Mesodermal cell (in vitro differentiated cells): ENCODE measurements at regions not wholly inside any gene's neighbourhood (a gene's known extent, or its start where the extent isn't known, plus 50 kb on each side); places are given as distances from the start of the nearest gene placed in this dataset.

ENCODE experiments used
- H3K27ac ChIP-seq: 2 replicates; pipeline ENCODE4 v1.7.0; 2013; ENCODE audit warnings: mild to moderate bottlenecking, low read depth, low read length, moderate library complexity; ENCODE audit not compliant: severe bottlenecking
- H3K36me3 ChIP-seq: 2 replicates; pipeline ENCODE4 v1.7.1; 2013; ENCODE audit warnings: mild to moderate bottlenecking, low read length, moderate library complexity; ENCODE audit not compliant: control insufficient read depth, insufficient read depth
- H3K4me1 ChIP-seq: one replicate; pipeline ENCODE4 v1.7.1; 2013; ENCODE audit warnings: mild to moderate bottlenecking, low read length; ENCODE audit not compliant: insufficient read depth, control insufficient read depth, poor library complexity, severe bottlenecking
- H3K4me3 ChIP-seq: 2 replicates; pipeline ENCODE4 v1.7.0; 2013; ENCODE audit warnings: low read length, control low read depth, mild to moderate bottlenecking; ENCODE audit not compliant: insufficient read depth, poor library complexity, severe bottlenecking; ENCODE audit errors: extremely low read depth
- H3K9me3 ChIP-seq: 2 replicates; pipeline ENCODE4 v1.7.1; 2013; ENCODE audit warnings: mild to moderate bottlenecking, low read length, moderate library complexity; ENCODE audit not compliant: control insufficient read depth
- WGBS, 2 experiments: methylation state at CpG; one replicate each; pipeline ENCODE4 v1.1.5; 2013; ENCODE audit warnings: missing lambda C conversion rate in 2 of 2; ENCODE audit not compliant: insufficient coverage in 2 of 2; 5-methylcytosine and 5-hydroxymethylcytosine counted together

GRCh38 chr10:90988024-90988423 is 67.1 kb upstream of the ANKRD1 start:
- Histone ChIP-seq H3K4me1 (no peaks in the 10 kb centered on the region), H3K9me3 (no peaks in the 10 kb centered on the region), H3K27ac (no peak overlapping the region), H3K36me3 (no peaks in the 10 kb centered on the region), H3K4me3 (no peak overlapping the region)
- 100% methylated on average over 1 of the region's 4 CpGs; no CpG with 5 or more reads in 1 of the 2 experiments for WGBS, 2 experiments

- no peak overlapping the region for H3K27ac ChIP-seq
- H3K4me3 ChIP-seq: no peak overlapping the region
- no peaks in the 10 kb centered on the region for H3K9me3 ChIP-seq
- WGBS, 2 experiments: 91 to 100% methylated on average over 4 of the region's 5 CpGs
- no peaks in the 10 kb centered on the region for H3K36me3 ChIP-seq
- no peaks in the 10 kb centered on the region for H3K4me1 ChIP-seq
These were observed 67.9 kb upstream of the ANKRD1 start for GRCh38 chr10:90988802-90989201.

- Histone ChIP-seq H3K4me1 (no peaks in the 10 kb centered on the region), H3K9me3 (no peaks in the 10 kb centered on the region), H3K27ac (no peak overlapping the region), H3K36me3 (no peaks in the 10 kb centered on the region), H3K4me3 (no peak overlapping the region)
- WGBS, 2 experiments: 89 to 93% methylated on average over 2 to 3 of the region's 3 CpGs
These were observed 68.5 kb upstream of the ANKRD1 start for GRCh38 chr10:90989378-90989777.

GRCh38 chr10:90992462-90992861 is 71.6 kb upstream of the ANKRD1 start:
- Histone ChIP-seq H3K4me3 (no peak overlapping the region), H3K4me1 (no peaks in the 10 kb centered on the region), H3K36me3 (no peaks in the 10 kb centered on the region), H3K27ac (no peak overlapping the region), H3K9me3 (no peaks in the 10 kb centered on the region)
- WGBS, 2 experiments: no CpG with 5 or more reads among the region's 2 CpGs

GRCh38 chr10:90993340-90993739 is 72.5 kb upstream of the ANKRD1 start:
- Histone ChIP-seq H3K36me3 (no peaks in the 10 kb centered on the region), H3K9me3 (no peaks in the 10 kb centered on the region), H3K4me1 (no peaks in the 10 kb centered on the region), H3K4me3 (no peak overlapping the region), H3K27ac (no peak overlapping the region)
- 92% methylated on average over 1 of the region's 3 CpGs; no CpG with 5 or more reads in 1 of the 2 experiments for WGBS, 2 experiments

- Histone ChIP-seq H3K36me3 (no peaks in the 10 kb centered on the region), H3K4me3 (no peak overlapping the region), H3K27ac (no peak overlapping the region), H3K9me3 (no peaks in the 10 kb centered on the region), H3K4me1 (no peaks in the 10 kb centered on the region)
- WGBS, 2 experiments: 90% methylated on average over 2 of the region's 3 CpGs
These were observed 76.8 kb upstream of the ANKRD1 start for GRCh38 chr10:90997670-90998069.

- no peaks in the 10 kb centered on the region for H3K4me1 ChIP-seq
- H3K27ac ChIP-seq: no peak overlapping the region
- no peak overlapping the region for H3K4me3 ChIP-seq
- WGBS, 2 experiments: 92 to 94% methylated on average over 6 to 8 of the region's 11 CpGs
- H3K36me3 ChIP-seq: no peaks in the 10 kb centered on the region
- no peaks in the 10 kb centered on the region for H3K9me3 ChIP-seq
These were observed 78.0 kb upstream of the ANKRD1 start for GRCh38 chr10:90998733-90999511.

GRCh38 chr10:90999512-91000172 is 78.8 kb upstream of the ANKRD1 start:
- Histone ChIP-seq H3K36me3 (no peaks in the 10 kb centered on the region), H3K27ac (no peak overlapping the region), H3K9me3 (no peaks in the 10 kb centered on the region), H3K4me1 (no peaks in the 10 kb centered on the region), H3K4me3 (no peak overlapping the region)
- 100% methylated on average over 1 to 2 of the region's 5 CpGs for WGBS, 2 experiments

- Histone ChIP-seq H3K9me3 (no peaks in the 10 kb centered on the region), H3K36me3 (no peaks in the 10 kb centered on the region), H3K4me3 (no peak overlapping the region), H3K4me1 (no peaks in the 10 kb centered on the region), H3K27ac (no peak overlapping the region)
- WGBS, 2 experiments: 95 to 98% methylated on average over 6 of the region's 6 CpGs
These were observed 79.6 kb upstream of the ANKRD1 start for GRCh38 chr10:91000470-91000869.

- Histone ChIP-seq H3K4me1 (no peaks in the 10 kb centered on the region), H3K36me3 (no peaks in the 10 kb centered on the region), H3K4me3 (no peak overlapping the region), H3K9me3 (no peaks in the 10 kb centered on the region), H3K27ac (no peak overlapping the region)
- WGBS, 2 experiments: no CpG with 5 or more reads among the region's 1 CpG
These were observed 80.1 kb upstream of the ANKRD1 start for GRCh38 chr10:91000985-91001384.

- WGBS, 2 experiments: 70 to 100% methylated on average over 2 of the region's 3 CpGs
- Histone ChIP-seq H3K4me1 (no peaks in the 10 kb centered on the region), H3K36me3 (no peaks in the 10 kb centered on the region), H3K4me3 (no peak overlapping the region), H3K9me3 (no peaks in the 10 kb centered on the region), H3K27ac (no peak overlapping the region)
These were observed 81.8 kb upstream of the ANKRD1 start for GRCh38 chr10:91002656-91003055.
